ENCODE measurements at regions not wholly inside any gene's neighbourhood (a gene's known extent, or its start where the extent isn't known, plus 50 kb on each side); places are given as distances from the start of the nearest gene placed in this dataset.

- DNase-seq, result no peak
Measured at GRCh38 chr14:86646696-86647690, 1117.0 kb downstream of the FLRT2 start.

GRCh38 chr14:86646125-86646524, 1116.2 kb downstream of the FLRT2 start:
- DNase-seq, result no peak

- DNase-seq, result no peak
Measured at GRCh38 chr14:86641310-86641709, 1111.4 kb downstream of the FLRT2 start.

GRCh38 chr14:86640288-86640687, 1110.3 kb downstream of the FLRT2 start:
- no peak for DNase-seq

- DNase-seq, result no peak
Measured at GRCh38 chr14:86639666-86640065, 1109.7 kb downstream of the FLRT2 start.

GRCh38 chr14:86639146-86639545, 1109.2 kb downstream of the FLRT2 start:
- no peak for DNase-seq

- DNase-seq, result no peak
Measured at GRCh38 chr14:86627080-86627479, 1097.1 kb downstream of the FLRT2 start.

GRCh38 chr14:86626530-86626929, 1096.6 kb downstream of the FLRT2 start:
- no peak for DNase-seq

GRCh38 chr14:86625637-86626036, 1095.7 kb downstream of the FLRT2 start:
- no peak for DNase-seq

- DNase-seq, result no peak
Measured at GRCh38 chr14:86619726-86620125, 1089.8 kb downstream of the FLRT2 start.

GRCh38 chr14:86613786-86614185, 1083.8 kb downstream of the FLRT2 start:
- DNase-seq, result no peak

GRCh38 chr14:86613126-86613525, 1083.2 kb downstream of the FLRT2 start:
- DNase-seq, result no peak

GRCh38 chr14:86604561-86604960, 1074.6 kb downstream of the FLRT2 start:
- no peak for DNase-seq

GRCh38 chr14:86602263-86602662, 1072.3 kb downstream of the FLRT2 start:
- no peak for DNase-seq

GRCh38 chr14:86601813-86602212, 1071.9 kb downstream of the FLRT2 start:
- DNase-seq, result no peak

- DNase-seq, result no peak
Measured at GRCh38 chr14:86597279-86597678, 1067.3 kb downstream of the FLRT2 start.

GRCh38 chr14:86596024-86596423, 1066.1 kb downstream of the FLRT2 start:
- DNase-seq, result no peak

- DNase-seq, result no peak
Measured at GRCh38 chr14:86575141-86575540, 1045.2 kb downstream of the FLRT2 start.

- DNase-seq, result no peak
Measured at GRCh38 chr14:86574778-86575129, 1044.8 kb downstream of the FLRT2 start.

GRCh38 chr14:86574051-86574777, 1044.3 kb downstream of the FLRT2 start:
- DNase-seq, result no peak

GRCh38 chr14:86570371-86570770, 1040.4 kb downstream of the FLRT2 start:
- DNase-seq, result no peak

- DNase-seq, result no peak
Measured at GRCh38 chr14:86543521-86543920, 1013.6 kb downstream of the FLRT2 start.

- DNase-seq, result no peak
Measured at GRCh38 chr14:86541972-86542371, 1012.0 kb downstream of the FLRT2 start.

- no peak for DNase-seq
Measured at GRCh38 chr14:86540636-86541247, 1010.8 kb downstream of the FLRT2 start.
